ENCODE measurements at regions not wholly inside any gene's neighbourhood (a gene's known extent, or its start where the extent isn't known, plus 50 kb on each side); places are given as distances from the start of the nearest gene placed in this dataset.

DNA sequence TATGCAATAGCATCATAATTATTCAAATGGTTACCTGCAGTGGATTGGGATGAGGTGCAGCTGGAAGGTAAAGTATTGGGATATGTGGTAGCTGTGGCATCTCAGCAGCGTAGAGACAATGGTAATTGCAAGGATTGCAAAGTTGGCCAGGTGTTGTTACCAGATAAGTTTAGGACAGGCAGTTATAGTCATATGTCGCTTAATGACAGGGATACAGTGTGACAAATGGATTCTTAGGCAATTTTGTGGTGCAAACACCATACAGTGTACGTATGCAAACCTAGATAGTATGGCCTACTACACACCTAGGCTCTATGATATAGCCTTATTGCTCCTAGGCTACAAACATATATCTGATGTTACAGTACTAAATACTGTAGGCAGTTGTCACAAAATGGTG is 163.5 kb upstream of the LYZL2 start:
- no peaks in the 10 kb centered on the region for H3K27me3 ChIP-seq (ENCODE audit: insufficient read depth, poor library complexity, severe bottlenecking)
- H3K27ac ChIP-seq (replicated peaks) = no peak overlapping the region

GRCh38 chr10:30792025-30792424 is 162.5 kb upstream of the LYZL2 start:
- no peak overlapping the region for H3K27ac ChIP-seq (replicated peaks)
- no peak overlapping the region for H3K4me3 ChIP-seq (replicated peaks; ENCODE audit: insufficient read depth, low read length)
- TF ChIP-seq, protein P1, sequence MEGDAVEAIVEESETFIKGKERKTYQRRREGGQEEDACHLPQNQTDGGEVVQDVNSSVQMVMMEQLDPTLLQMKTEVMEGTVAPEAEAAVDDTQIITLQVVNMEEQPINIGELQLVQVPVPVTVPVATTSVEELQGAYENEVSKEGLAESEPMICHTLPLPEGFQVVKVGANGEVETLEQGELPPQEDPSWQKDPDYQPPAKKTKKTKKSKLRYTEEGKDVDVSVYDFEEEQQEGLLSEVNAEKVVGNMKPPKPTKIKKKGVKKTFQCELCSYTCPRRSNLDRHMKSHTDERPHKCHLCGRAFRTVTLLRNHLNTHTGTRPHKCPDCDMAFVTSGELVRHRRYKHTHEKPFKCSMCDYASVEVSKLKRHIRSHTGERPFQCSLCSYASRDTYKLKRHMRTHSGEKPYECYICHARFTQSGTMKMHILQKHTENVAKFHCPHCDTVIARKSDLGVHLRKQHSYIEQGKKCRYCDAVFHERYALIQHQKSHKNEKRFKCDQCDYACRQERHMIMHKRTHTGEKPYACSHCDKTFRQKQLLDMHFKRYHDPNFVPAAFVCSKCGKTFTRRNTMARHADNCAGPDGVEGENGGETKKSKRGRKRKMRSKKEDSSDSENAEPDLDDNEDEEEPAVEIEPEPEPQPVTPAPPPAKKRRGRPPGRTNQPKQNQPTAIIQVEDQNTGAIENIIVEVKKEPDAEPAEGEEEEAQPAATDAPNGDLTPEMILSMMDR (IDR thresholded peaks at IDR 0.05; ENCODE audit: insufficient read depth, low read length) = no peak
- TF ChIP-seq REST (IDR thresholded peaks at IDR 0.05; ENCODE audit: insufficient replicate concordance, low read depth) (no peak), POLR2AphosphoS5 (IDR thresholded peaks at IDR 0.05; ENCODE audit: low read depth) (no peak), GABPA (IDR thresholded peaks at IDR 0.05; ENCODE audit: low read depth) (no peak), SPI1 (IDR thresholded peaks at IDR 0.05; ENCODE audit: borderline replicate concordance, low read depth) (no peak)
- H3K27me3 ChIP-seq (ENCODE audit: insufficient read depth, poor library complexity, severe bottlenecking) = no peaks in the 10 kb centered on the region
- DNase-seq (ENCODE audit: low read depth in 1 of 2, low spot score in 1 of 2) = no peak

More for the DNA sequence above, 163.5 kb upstream of the LYZL2 start:
- TF ChIP-seq, protein P1 (IDR thresholded peaks at IDR 0.05; ENCODE audit: insufficient read depth, low read length) = no peak
- no peak for TF ChIP-seq GABPA (IDR thresholded peaks at IDR 0.05; ENCODE audit: low read depth)
- no peak for TF ChIP-seq SPI1 (IDR thresholded peaks at IDR 0.05; ENCODE audit: borderline replicate concordance, low read depth)
- no peak for TF ChIP-seq POLR2AphosphoS5 (IDR thresholded peaks at IDR 0.05; ENCODE audit: low read depth)
- TF ChIP-seq REST (IDR thresholded peaks at IDR 0.05; ENCODE audit: insufficient replicate concordance, low read depth) = no peak
- no peak overlapping the region for H3K4me3 ChIP-seq (replicated peaks; ENCODE audit: insufficient read depth, low read length)
- no peak for DNase-seq (ENCODE audit: low read depth in 1 of 2, low spot score in 1 of 2)

GRCh38 chr10:30791197-30791611 is 161.7 kb upstream of the LYZL2 start:
- TF ChIP-seq REST (IDR thresholded peaks at IDR 0.05; ENCODE audit: insufficient replicate concordance, low read depth) = no peak
- TF ChIP-seq, protein P1 (IDR thresholded peaks at IDR 0.05; ENCODE audit: insufficient read depth, low read length) = no peak
- TF ChIP-seq GABPA (IDR thresholded peaks at IDR 0.05; ENCODE audit: low read depth) = no peak
- TF ChIP-seq POLR2AphosphoS5 (IDR thresholded peaks at IDR 0.05; ENCODE audit: low read depth) = no peak
- TF ChIP-seq SPI1 (IDR thresholded peaks at IDR 0.05; ENCODE audit: borderline replicate concordance, low read depth) = no peak
- Histone ChIP-seq H3K27me3 (ENCODE audit: insufficient read depth, poor library complexity, severe bottlenecking) (no peaks in the 10 kb centered on the region), H3K4me3 (replicated peaks; ENCODE audit: insufficient read depth, low read length) (no peak overlapping the region), H3K27ac (replicated peaks) (no peak overlapping the region)
- DNase-seq (ENCODE audit: low read depth in 1 of 2, low spot score in 1 of 2) = no peak

All from HL-60 (cell line).